Neuronal stem cell (in vitro differentiated cells): ENCODE measurements at regions not wholly inside any gene's neighbourhood (a gene's known extent, or its start where the extent isn't known, plus 50 kb on each side); places are given as distances from the start of the nearest gene placed in this dataset.

Experiments
- DNase-seq: peaks from one replicate; pipeline ENCODE4 v3.0.0-alpha.2; 2013; ENCODE audit warnings: low spot score
- H2AFZ ChIP-seq: one replicate; pipeline ENCODE4 v1.6.1; 2013; ENCODE audit warnings: mild to moderate bottlenecking, low read length, inconsistent platforms
- H2AK5ac ChIP-seq: 2 replicates; pipeline ENCODE4 v1.6.1; 2013; ENCODE audit warnings: low read depth, mild to moderate bottlenecking, inconsistent platforms, low read length, moderate library complexity, mixed read lengths
- H2BK120ac ChIP-seq: 2 replicates; pipeline ENCODE4 v1.6.1; 2013; ENCODE audit warnings: low read depth, mild to moderate bottlenecking, inconsistent platforms, low read length, moderate library complexity, mixed read lengths
- H2BK12ac ChIP-seq: one replicate; pipeline ENCODE4 v1.6.1; 2013; ENCODE audit warnings: low read length, inconsistent platforms
- H2BK15ac ChIP-seq: 2 replicates; pipeline ENCODE4 v1.6.1; 2013; ENCODE audit warnings: mild to moderate bottlenecking, low read length, inconsistent platforms, mixed read lengths
- H2BK5ac ChIP-seq: one replicate; pipeline ENCODE4 v1.6.1; 2013; ENCODE audit warnings: inconsistent platforms, mild to moderate bottlenecking, low read length, moderate library complexity
- H3K14ac ChIP-seq: one replicate; pipeline ENCODE4 v1.6.1; 2013; ENCODE audit warnings: low read length, inconsistent platforms
- H3K18ac ChIP-seq: 2 replicates; pipeline ENCODE4 v1.6.1; 2013; ENCODE audit warnings: low read length, inconsistent platforms
- H3K23ac ChIP-seq: 2 replicates; pipeline ENCODE4 v1.6.1; 2013; ENCODE audit warnings: low read depth, mild to moderate bottlenecking, mixed read lengths, low read length, inconsistent platforms; ENCODE audit not compliant: poor library complexity
- H3K27ac ChIP-seq: replicated peaks from 3 replicates; pipeline ENCODE4 v1.5.1; 2013; ENCODE audit warnings: low read length, inconsistent platforms
- H3K27me3 ChIP-seq, 3 experiments: 2 replicates each; pipeline ENCODE4 v1.6.1; 2013; ENCODE audit warnings: low read length in 3 of 3, mild to moderate bottlenecking in 2 of 3, inconsistent platforms in 1 of 3, low read depth in 1 of 3, mixed read lengths in 1 of 3, moderate library complexity in 1 of 3; ENCODE audit not compliant: control insufficient read depth in 3 of 3, insufficient read depth in 3 of 3
- H3K36me3 ChIP-seq, 2 donors: replicated peaks in 1 of 2; 2 replicates each; pipeline ENCODE4 v1.6.1; 2013; ENCODE audit warnings: low read length in 2 of 2; ENCODE audit not compliant: control insufficient read depth in 2 of 2, insufficient read depth in 2 of 2
- H3K4ac ChIP-seq: 2 replicates; pipeline ENCODE4 v1.6.1; 2013; ENCODE audit warnings: inconsistent platforms, mild to moderate bottlenecking, low read length, moderate library complexity
- H3K4me1 ChIP-seq, 2 donors: 1 replicate in 1 of 2; 2 replicates in 1 of 2; pipeline ENCODE4 v1.6.1; 2013; ENCODE audit warnings: low read length in 2 of 2, low read depth in 1 of 2; ENCODE audit not compliant: control insufficient read depth in 2 of 2, insufficient read depth in 1 of 2
- H3K4me2 ChIP-seq: one replicate; pipeline ENCODE4 v1.6.1; 2013; ENCODE audit warnings: mild to moderate bottlenecking, low read length, inconsistent platforms; ENCODE audit not compliant: insufficient read depth, poor library complexity, severe bottlenecking
- H3K4me3 ChIP-seq, 2 donors: 2 replicates each; pipeline ENCODE4 v1.5.1; 2013; ENCODE audit warnings: low read length in 2 of 2, mild to moderate bottlenecking in 2 of 2, inconsistent platforms in 1 of 2, moderate library complexity in 1 of 2
- H3K79me1 ChIP-seq: one replicate; pipeline ENCODE4 v1.6.1; 2013; ENCODE audit warnings: low read depth, mild to moderate bottlenecking, inconsistent platforms, low read length, moderate library complexity
- H3K9ac ChIP-seq: one replicate; pipeline ENCODE4 v1.6.1; 2013; ENCODE audit warnings: mild to moderate bottlenecking, low read depth, low read length, inconsistent platforms; ENCODE audit not compliant: poor library complexity
- H3K9me3 ChIP-seq, 2 donors: replicated peaks in 1 of 2; 2 replicates each; pipeline versions ENCODE3 to v1.6.1; 2013; ENCODE audit warnings: low read length in 2 of 2, mild to moderate bottlenecking in 2 of 2, inconsistent platforms in 1 of 2, low read depth in 1 of 2, mixed read lengths in 1 of 2, moderate library complexity in 1 of 2; ENCODE audit not compliant: control insufficient read depth in 2 of 2, insufficient read depth in 1 of 2
- H4K8ac ChIP-seq: one replicate; pipeline ENCODE4 v1.6.1; 2013; ENCODE audit warnings: low read depth, mild to moderate bottlenecking, inconsistent platforms, low read length, moderate library complexity
- H4K91ac ChIP-seq: one replicate; pipeline ENCODE4 v1.6.1; 2013; ENCODE audit warnings: low read length, low read depth, mild to moderate bottlenecking, inconsistent platforms; ENCODE audit not compliant: poor library complexity
- WGBS, 2 donors: extraction: QIAGEN DNeasy Blood & Tissue Kit; methylation state at CpG; one replicate each; pipeline ENCODE4 v1.1.7; 2013; ENCODE audit warnings: missing lambda C conversion rate in 2 of 2, mixed read lengths in 1 of 2; ENCODE audit not compliant: insufficient read length in 2 of 2, insufficient replicate concordance in 1 of 2; ENCODE audit errors: extremely low coverage in 2 of 2; 5-methylcytosine and 5-hydroxymethylcytosine counted together

DNA sequence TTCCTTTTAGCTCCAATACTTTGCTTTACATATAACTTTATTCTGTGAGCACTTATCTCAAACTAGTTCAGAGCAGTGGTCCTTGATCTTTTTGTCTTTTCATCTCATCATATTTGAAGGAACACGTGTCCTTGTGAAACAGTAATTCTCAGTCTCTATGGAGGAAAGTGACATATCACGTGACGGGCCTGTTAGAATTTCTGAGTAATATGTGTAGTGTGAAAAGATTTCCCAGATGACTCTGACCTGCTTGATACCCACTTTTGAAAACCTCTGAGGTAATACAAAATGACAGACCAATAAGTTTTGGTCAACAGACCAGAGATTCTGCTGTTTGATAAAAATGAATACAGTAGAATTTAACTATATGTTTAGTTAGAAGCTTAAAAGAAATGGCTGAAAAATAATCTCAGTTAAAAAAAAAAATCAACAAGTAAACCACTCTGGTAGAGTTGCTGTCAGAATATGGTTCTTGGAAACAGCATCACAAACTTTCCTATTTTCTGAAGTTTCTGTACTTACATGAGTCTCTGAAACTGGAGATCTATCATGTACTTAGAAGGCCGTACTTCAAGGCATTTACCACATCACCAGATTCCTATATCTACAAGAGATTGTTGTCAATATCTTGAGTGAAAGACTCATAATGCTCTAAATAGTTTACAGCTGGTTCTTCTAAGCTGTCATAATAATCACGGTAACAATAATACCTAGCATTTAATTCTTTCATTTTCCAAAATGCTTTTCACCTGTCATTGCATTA is 590.2 kb upstream of the TBL1XR1 start:
- Histone ChIP-seq H3K36me3 (no peaks in the 10 kb centered on the region), H3K79me1 (no peaks in the 10 kb centered on the region), H3K27me3 (no peaks in the 10 kb centered on the region), H3K4ac (no peak overlapping the region), H3K27ac (no peak overlapping the region), H3K14ac (no peak overlapping the region), H4K91ac (no peak overlapping the region), H3K18ac (no peak overlapping the region), H2AK5ac (no peak overlapping the region), H3K4me1 (no peaks in the 10 kb centered on the region), H2BK12ac (no peak overlapping the region), H2BK5ac (no peak overlapping the region), H3K9ac (no peak overlapping the region), H3K4me3 (no peak overlapping the region), H3K23ac (no peak overlapping the region), H2AFZ (no peak overlapping the region), H2BK120ac (no peak overlapping the region), H3K4me2 (no peak overlapping the region), H3K9me3 (no peaks in the 10 kb centered on the region), H2BK15ac (no peak overlapping the region), H4K8ac (no peak overlapping the region)
- DNase-seq = no peak
- WGBS, 2 donors = no CpG with 5 or more reads among the region's 5 CpGs

DNA sequence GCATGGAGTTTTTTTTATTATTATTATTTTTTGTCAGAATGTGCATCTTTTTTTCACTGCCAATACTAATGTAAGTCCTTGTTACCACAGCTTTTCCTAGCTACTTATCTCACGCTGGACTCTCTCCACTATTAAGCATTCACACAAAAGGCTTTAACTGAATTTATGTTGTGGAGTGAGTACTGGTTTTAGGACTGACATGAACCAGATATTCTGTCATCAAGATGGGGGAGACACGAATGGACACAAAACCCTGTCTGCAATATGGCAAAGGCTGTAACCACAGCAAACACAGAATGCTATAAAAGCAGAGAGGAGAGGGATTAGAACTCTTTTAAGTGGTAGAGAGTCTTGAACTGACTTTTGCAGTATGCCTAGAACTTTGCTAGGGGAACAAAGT is 592.2 kb upstream of the TBL1XR1 start:
- H2BK120ac ChIP-seq = no peak overlapping the region
- DNase-seq = no peak
- no peaks in the 10 kb centered on the region for H3K79me1 ChIP-seq
- H2AFZ ChIP-seq = no peak overlapping the region
- H2AK5ac ChIP-seq = no peak overlapping the region
- H3K14ac ChIP-seq = no peak overlapping the region
- H2BK12ac ChIP-seq = no peak overlapping the region
- H3K4me1 ChIP-seq = no peaks in the 10 kb centered on the region
- H3K9ac ChIP-seq = no peak overlapping the region
- no peak overlapping the region for H3K4ac ChIP-seq
- no peaks in the 10 kb centered on the region for H3K36me3 ChIP-seq
- H3K23ac ChIP-seq = no peak overlapping the region
- no peak overlapping the region for H4K8ac ChIP-seq
- H2BK15ac ChIP-seq = no peak overlapping the region
- H3K9me3 ChIP-seq = no peaks in the 10 kb centered on the region
- H4K91ac ChIP-seq = no peak overlapping the region
- H3K18ac ChIP-seq = no peak overlapping the region
- H3K4me2 ChIP-seq = no peak overlapping the region
- no peak overlapping the region for H3K27ac ChIP-seq
- no CpG with 5 or more reads among the region's 2 CpGs for WGBS, 2 donors
- no peaks in the 10 kb centered on the region for H3K27me3 ChIP-seq
- no peak overlapping the region for H2BK5ac ChIP-seq
- H3K4me3 ChIP-seq = no peak overlapping the region

DNA sequence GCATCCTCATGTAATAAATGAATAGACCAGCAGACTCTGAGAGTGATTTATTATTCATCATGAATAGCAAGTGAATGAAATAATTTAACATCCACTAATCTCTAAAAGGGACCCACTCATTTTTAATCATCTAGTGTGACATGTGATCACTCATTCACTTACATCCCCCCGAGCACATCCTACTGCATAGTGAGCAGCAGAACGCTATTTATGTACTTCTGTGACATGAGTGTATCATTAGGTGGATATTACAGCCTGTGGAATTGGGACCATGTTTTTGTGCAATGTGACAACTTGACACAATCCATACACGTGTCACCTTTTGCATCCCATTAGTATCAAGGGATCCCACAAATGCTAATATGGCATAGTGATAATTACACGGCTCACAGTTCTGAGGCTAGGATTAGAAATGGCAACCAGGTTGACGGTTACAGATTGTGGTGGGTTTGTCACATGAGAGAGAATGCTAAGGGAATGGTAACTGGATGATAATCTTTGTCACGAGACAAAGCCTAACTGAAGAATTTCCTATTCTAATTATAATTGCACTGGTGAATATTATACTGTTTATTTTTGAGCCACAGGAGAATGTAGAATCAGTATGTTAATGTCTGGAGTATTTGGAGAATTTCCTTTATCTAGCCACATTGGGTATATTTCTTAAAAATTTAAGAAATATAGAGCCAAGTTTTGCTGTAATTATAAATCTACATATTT is 595.2 kb upstream of the TBL1XR1 start:
- H3K27ac ChIP-seq = no peak overlapping the region
- WGBS, 2 donors = no CpG with 5 or more reads among the region's 6 CpGs
- H3K4me1 ChIP-seq = no peaks in the 10 kb centered on the region

DNA sequence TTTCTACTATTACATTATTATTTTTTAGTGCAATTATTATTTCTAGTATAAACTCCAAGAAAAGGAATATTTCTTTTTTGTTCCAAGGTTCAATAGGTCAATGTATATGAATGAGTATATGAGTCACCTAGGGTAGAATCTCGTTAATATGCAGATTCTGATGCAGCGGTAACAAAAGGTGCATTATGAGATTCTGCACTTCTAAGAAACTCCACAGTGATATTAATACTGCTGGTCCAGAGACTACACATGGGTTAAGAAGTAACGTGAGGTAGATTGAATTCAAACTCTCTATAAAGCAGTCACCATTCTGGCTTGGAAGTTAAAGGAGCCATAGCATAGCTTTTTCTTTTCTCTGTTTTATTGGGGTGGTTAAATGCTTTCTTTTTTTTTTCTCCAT is 596.2 kb upstream of the TBL1XR1 start:
- no peak overlapping the region for H2BK5ac ChIP-seq
- no peak for DNase-seq

More for the DNA sequence above, 595.2 kb upstream of the TBL1XR1 start:
- Histone ChIP-seq H2BK15ac (no peak overlapping the region), H3K9ac (no peak overlapping the region), H3K4me2 (no peak overlapping the region), H3K79me1 (no peaks in the 10 kb centered on the region), H2BK12ac (no peak overlapping the region), H3K23ac (no peak overlapping the region), H2BK120ac (no peak overlapping the region), H2AFZ (no peak overlapping the region), H4K8ac (no peak overlapping the region), H3K18ac (no peak overlapping the region), H3K27me3 (no peaks in the 10 kb centered on the region), H3K14ac (no peak overlapping the region), H3K9me3 (no peaks in the 10 kb centered on the region), H4K91ac (no peak overlapping the region), H2AK5ac (no peak overlapping the region), H3K4ac (no peak overlapping the region), H3K4me3 (no peak overlapping the region), H3K36me3 (no peaks in the 10 kb centered on the region), H2BK5ac (no peak overlapping the region)
- DNase-seq = no peak

More for the DNA sequence above, 596.2 kb upstream of the TBL1XR1 start:
- no peak overlapping the region for H3K4me3 ChIP-seq
- H3K4me1 ChIP-seq = no peaks in the 10 kb centered on the region
- no peak overlapping the region for H3K27ac ChIP-seq
- H2AFZ ChIP-seq = no peak overlapping the region
- H3K9ac ChIP-seq = no peak overlapping the region
- H3K4ac ChIP-seq = no peak overlapping the region
- H2BK120ac ChIP-seq = no peak overlapping the region
- H4K91ac ChIP-seq = no peak overlapping the region
- no peak overlapping the region for H3K14ac ChIP-seq
- H3K27me3 ChIP-seq = no peaks in the 10 kb centered on the region
- H3K4me2 ChIP-seq = no peak overlapping the region
- H3K79me1 ChIP-seq = no peaks in the 10 kb centered on the region
- no peak overlapping the region for H3K18ac ChIP-seq
- H2AK5ac ChIP-seq = no peak overlapping the region
- no peaks in the 10 kb centered on the region for H3K9me3 ChIP-seq
- no peak overlapping the region for H2BK12ac ChIP-seq
- WGBS, 2 donors = no CpG with 5 or more reads among the region's 3 CpGs
- no peaks in the 10 kb centered on the region for H3K36me3 ChIP-seq
- H2BK15ac ChIP-seq = no peak overlapping the region
- H3K23ac ChIP-seq = no peak overlapping the region
- no peak overlapping the region for H4K8ac ChIP-seq
